Lower leg skin (tissue), 3 donors: ENCODE measurements at regions not wholly inside any gene's neighbourhood (a gene's known extent, or its start where the extent isn't known, plus 50 kb on each side); places are given as distances from the start of the nearest gene placed in this dataset.

Experiments used
- CTCF ChIP-seq, 3 donors: fragments of 450-650 bp; IDR thresholded peaks; one replicate each; pipeline ENCODE4 v1.5.1; 2016; ENCODE audit warnings: antibody characterized with exemption in 3 of 3, mild to moderate bottlenecking in 3 of 3, moderate library complexity in 2 of 3
- POLR2A ChIP-seq, 2 donors: fragments of 450-650 bp; IDR thresholded peaks; one replicate each; pipeline ENCODE4 v1.6.1; 2016 to 2017; ENCODE audit warnings: antibody characterized with exemption in 2 of 2, mild to moderate bottlenecking in 1 of 2, moderate library complexity in 1 of 2

- TF ChIP-seq CTCF (IDR thresholded peaks at IDR 0.05) (no peak), POLR2A (IDR thresholded peaks at IDR 0.05) (no peak)
Observed at GRCh38 chr12:91959220-91959619, 186.4 kb downstream of the BTG1 start.
